Panc1 (cell line): ENCODE measurements at regions not wholly inside any gene's neighbourhood (a gene's known extent, or its start where the extent isn't known, plus 50 kb on each side); places are given as distances from the start of the nearest gene placed in this dataset.

ENCODE experiments used
- ATAC-seq: fragments of 200-7000 bp; cut with Tn5 transposase; 2 replicates; pipeline ENCODE4 v1.9.1; 2020; ENCODE audit warnings: mild to moderate bottlenecking, moderate library complexity
- BruUV-seq: library from RNA; stranded (reverse); fragments of 400-500 nt; replicated peaks from 2 replicates; lab custom pipeline; 2021; lab: Mats Ljungman, UMichigan
- CTCF ChIA-PET: fragments of 300-600 bp; sonication (Branson Sonifier 250); formaldehyde crosslinking; loops from one replicate; lab custom pipeline; 2022; ENCODE audit warnings: antibody characterized with exemption; lab: Charles Lee
- POLR2A ChIA-PET: fragments of 300-600 bp; sonication (Branson Sonifier 250); formaldehyde crosslinking; loops from one replicate; lab custom pipeline; 2022; ENCODE audit warnings: antibody characterized with exemption; lab: Charles Lee
- DNase-seq: peaks from one replicate; pipeline ENCODE4 v3.0.0-alpha.2; 2010; ENCODE audit warnings: low read depth, low spot score
- H3K27ac ChIP-seq: 2 replicates; pipeline ENCODE4 v1.5.1; 2011; ENCODE audit warnings: mild to moderate bottlenecking, low read length, inconsistent platforms
- H3K27me3 ChIP-seq: fragments of 200-500 bp; sonication (Bioruptor generic); 2 replicates; pipeline ENCODE4 v1.6.0; 2014; ENCODE audit warnings: low read length, inconsistent platforms; ENCODE audit not compliant: control insufficient read depth, insufficient read depth
- H3K36me3 ChIP-seq: fragments of 200-500 bp; sonication (Bioruptor generic); 2 replicates; pipeline ENCODE4 v1.5.1; 2014; ENCODE audit warnings: inconsistent platforms, mild to moderate bottlenecking, low read length, moderate library complexity; ENCODE audit not compliant: control insufficient read depth, insufficient read depth
- H3K4me1 ChIP-seq: 2 replicates; pipeline ENCODE4 v1.5.1; 2011; ENCODE audit warnings: inconsistent platforms, mild to moderate bottlenecking, low read length, moderate library complexity; ENCODE audit not compliant: control insufficient read depth, insufficient read depth
- H3K4me3 ChIP-seq, 2 experiments: 2 replicates each; pipeline ENCODE4 v1.5.1; 2011 to 2012; ENCODE audit warnings: low read depth in 2 of 2, low read length in 2 of 2, mild to moderate bottlenecking in 2 of 2, inconsistent platforms in 1 of 2, moderate library complexity in 1 of 2
- H3K9me3 ChIP-seq: fragments of 200-500 bp; sonication (Bioruptor generic); 2 replicates; pipeline ENCODE4 v1.5.1; 2014; ENCODE audit warnings: low read depth, mild to moderate bottlenecking, inconsistent platforms, low read length, moderate library complexity; ENCODE audit not compliant: control insufficient read depth, insufficient read depth
- POLR2AphosphoS5 ChIP-seq: IDR thresholded peaks from 2 replicates; pipeline ENCODE4 v1.6.1; 2012; ENCODE audit warnings: mild to moderate bottlenecking, low read depth, low read length, moderate library complexity
- SIN3A ChIP-seq: IDR thresholded peaks from 2 replicates; pipeline ENCODE4 v1.6.1; 2012; ENCODE audit warnings: low read depth, mild to moderate bottlenecking, low read length, moderate library complexity, borderline replicate concordance; ENCODE audit not compliant: insufficient read depth
- TCF7L2 ChIP-seq: IDR thresholded peaks from 2 replicates; pipeline ENCODE4 v1.6.1; 2011; ENCODE audit warnings: mild to moderate bottlenecking, low read depth, low read length, inconsistent platforms
- in situ Hi-C: cut with HindIII; loops from 2 replicates; pipeline ENCODE4 v1.10.0; 2016; ENCODE audit warnings: low sequenced_read_pairs, low pct_unique_long_range_greater_than_20kb
- intact Hi-C: fragments of 100-400 bp; cut with micrococcal nuclease; formaldehyde crosslinking; loops from one replicate; pipeline ENCODE4 v1.10.0; 2022; ENCODE audit not compliant: unreplicated experiment
- TF ChIP-seq, protein P1 (sequence below): fragments of 450-650 bp; IDR thresholded peaks from 2 replicates; pipeline ENCODE4 v1.5.1; 2017; ENCODE audit warnings: mild to moderate bottlenecking
- TF ChIP-seq, protein P2 (sequence below), 2 experiments: IDR thresholded peaks; 2 replicates each; pipeline ENCODE4 v1.6.1; 2011 to 2012; ENCODE audit warnings: low read depth in 2 of 2, control low read depth in 1 of 2, low read length in 1 of 2, mild to moderate bottlenecking in 1 of 2, moderate library complexity in 1 of 2; ENCODE audit not compliant: insufficient read depth in 1 of 2

DNA sequence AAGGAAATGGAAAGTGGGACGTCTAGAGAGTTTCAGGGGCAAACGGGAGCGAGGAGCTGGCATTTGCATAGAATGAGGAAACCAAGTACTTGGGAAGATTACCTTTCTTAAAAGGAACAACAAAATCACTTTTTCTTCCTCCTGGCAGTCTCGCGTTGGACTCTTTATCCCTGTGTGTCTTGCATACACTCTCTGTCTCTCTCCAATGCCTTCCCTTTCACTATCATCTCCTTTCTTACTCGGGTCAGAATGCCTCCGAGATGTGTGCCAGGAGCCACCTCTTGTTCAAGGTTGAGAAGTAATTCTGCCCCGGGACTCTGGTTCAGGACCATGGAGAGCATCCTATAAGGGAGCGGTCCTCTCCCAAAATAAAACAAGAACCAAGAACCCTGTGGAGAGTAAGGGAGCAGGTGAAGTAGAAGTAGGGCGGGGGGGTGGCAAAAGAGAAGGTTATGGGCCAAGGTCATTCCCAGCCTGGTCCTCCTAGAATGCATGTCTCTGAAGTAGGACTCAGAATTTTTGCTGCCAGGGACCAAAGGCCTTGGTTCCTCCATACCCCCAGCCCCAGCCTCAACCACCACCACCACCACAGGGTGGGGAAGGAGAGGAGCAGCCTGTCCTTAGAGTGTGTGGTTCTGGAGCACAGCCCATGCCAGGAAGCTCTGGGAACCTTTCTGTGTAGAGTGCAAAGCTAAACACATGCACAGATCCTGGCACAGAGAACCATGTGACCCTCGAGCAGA, 72.1 kb upstream of the ARAP3 start:
- POLR2A ChIA-PET: interaction anchor here (0.6 kb wide), 1 partner anchor 62 kb away, joined by 3 read pairs; no protein-coding TSS in a partner anchor
- Histone ChIP-seq H3K36me3 (no peaks in the 10 kb centered on the region), H3K4me3 (no peak overlapping the region), H3K27me3 (peaks cover 12% of the 10 kb centered on the region), H3K9me3 (no peaks in the 10 kb centered on the region), H3K4me1 (no peaks in the 10 kb centered on the region; the same call in 1 of the 2 replicates), H3K27ac (no peak overlapping the region)
- TF ChIP-seq, protein P1, sequence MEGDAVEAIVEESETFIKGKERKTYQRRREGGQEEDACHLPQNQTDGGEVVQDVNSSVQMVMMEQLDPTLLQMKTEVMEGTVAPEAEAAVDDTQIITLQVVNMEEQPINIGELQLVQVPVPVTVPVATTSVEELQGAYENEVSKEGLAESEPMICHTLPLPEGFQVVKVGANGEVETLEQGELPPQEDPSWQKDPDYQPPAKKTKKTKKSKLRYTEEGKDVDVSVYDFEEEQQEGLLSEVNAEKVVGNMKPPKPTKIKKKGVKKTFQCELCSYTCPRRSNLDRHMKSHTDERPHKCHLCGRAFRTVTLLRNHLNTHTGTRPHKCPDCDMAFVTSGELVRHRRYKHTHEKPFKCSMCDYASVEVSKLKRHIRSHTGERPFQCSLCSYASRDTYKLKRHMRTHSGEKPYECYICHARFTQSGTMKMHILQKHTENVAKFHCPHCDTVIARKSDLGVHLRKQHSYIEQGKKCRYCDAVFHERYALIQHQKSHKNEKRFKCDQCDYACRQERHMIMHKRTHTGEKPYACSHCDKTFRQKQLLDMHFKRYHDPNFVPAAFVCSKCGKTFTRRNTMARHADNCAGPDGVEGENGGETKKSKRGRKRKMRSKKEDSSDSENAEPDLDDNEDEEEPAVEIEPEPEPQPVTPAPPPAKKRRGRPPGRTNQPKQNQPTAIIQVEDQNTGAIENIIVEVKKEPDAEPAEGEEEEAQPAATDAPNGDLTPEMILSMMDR: no peak
- no peak for TF ChIP-seq SIN3A
- TF ChIP-seq, protein P2, sequence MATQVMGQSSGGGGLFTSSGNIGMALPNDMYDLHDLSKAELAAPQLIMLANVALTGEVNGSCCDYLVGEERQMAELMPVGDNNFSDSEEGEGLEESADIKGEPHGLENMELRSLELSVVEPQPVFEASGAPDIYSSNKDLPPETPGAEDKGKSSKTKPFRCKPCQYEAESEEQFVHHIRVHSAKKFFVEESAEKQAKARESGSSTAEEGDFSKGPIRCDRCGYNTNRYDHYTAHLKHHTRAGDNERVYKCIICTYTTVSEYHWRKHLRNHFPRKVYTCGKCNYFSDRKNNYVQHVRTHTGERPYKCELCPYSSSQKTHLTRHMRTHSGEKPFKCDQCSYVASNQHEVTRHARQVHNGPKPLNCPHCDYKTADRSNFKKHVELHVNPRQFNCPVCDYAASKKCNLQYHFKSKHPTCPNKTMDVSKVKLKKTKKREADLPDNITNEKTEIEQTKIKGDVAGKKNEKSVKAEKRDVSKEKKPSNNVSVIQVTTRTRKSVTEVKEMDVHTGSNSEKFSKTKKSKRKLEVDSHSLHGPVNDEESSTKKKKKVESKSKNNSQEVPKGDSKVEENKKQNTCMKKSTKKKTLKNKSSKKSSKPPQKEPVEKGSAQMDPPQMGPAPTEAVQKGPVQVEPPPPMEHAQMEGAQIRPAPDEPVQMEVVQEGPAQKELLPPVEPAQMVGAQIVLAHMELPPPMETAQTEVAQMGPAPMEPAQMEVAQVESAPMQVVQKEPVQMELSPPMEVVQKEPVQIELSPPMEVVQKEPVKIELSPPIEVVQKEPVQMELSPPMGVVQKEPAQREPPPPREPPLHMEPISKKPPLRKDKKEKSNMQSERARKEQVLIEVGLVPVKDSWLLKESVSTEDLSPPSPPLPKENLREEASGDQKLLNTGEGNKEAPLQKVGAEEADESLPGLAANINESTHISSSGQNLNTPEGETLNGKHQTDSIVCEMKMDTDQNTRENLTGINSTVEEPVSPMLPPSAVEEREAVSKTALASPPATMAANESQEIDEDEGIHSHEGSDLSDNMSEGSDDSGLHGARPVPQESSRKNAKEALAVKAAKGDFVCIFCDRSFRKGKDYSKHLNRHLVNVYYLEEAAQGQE (IDR thresholded peaks at IDR 0.05; ENCODE audit: insufficient read depth in 1 of 2, low read depth in 2 of 2, low read length in 1 of 2): peak; percentile 92 to 97
- TF ChIP-seq POLR2AphosphoS5: no peak
- no peak for TF ChIP-seq TCF7L2
- intact Hi-C loops (no loop called here), in situ Hi-C loops (no loop called here)
- DNase-seq (no peak), ATAC-seq (no peak)
- BruUV-seq: no TSS peak
- CTCF ChIA-PET: interaction anchor here (1.0 kb wide), 1 partner anchor 125 kb away, joined by 3 read pairs; no protein-coding TSS in a partner anchor

DNA sequence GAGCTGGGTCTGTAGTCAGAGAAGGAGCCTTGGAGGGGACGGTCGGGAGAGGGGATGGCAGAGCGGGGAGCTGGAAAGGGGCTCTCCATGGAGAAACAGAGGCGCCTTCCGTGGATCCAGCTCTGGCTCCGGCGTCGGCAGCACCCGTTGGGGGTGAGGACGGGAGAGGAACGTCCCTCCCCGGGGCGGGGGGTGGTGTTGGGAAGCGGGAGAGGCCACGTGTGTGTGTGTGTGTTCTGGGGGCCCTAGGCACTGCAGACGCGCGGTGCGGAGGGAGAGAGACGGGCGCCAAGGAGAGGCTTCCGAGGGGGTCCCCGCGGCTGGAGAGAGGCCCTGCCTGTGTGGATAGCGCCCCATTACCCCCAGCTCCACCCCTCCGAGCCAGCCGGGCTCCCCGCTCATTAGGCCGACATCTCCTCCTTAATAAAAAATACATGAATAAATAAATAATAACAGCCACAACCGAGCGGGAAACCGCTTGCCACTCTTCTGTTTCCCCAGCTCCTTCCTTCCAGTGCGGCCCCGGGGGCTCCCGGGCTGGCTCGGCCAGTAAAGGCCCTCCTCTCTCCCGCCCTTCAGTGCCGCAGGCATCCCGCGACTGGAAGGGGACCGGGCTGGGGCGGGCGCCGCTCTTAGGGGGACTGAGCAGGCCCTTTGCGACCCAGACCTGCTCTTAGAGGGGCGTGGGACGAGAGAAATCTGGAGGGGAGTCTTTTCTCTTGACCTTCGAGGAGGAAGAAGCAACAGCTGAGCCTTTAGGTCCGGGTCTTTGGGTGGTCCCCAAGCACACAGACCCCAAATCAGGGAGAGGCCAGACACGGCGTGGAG, 71.3 kb upstream of the ARAP3 start:
- no peak overlapping the region for H3K27ac ChIP-seq
- POLR2A ChIA-PET: interaction anchor here (0.6 kb wide), 2 partner anchors 27 to 63 kb away, joined by 3 read pairs; no protein-coding TSS in a partner anchor
- no peak for DNase-seq
- no TSS peak for BruUV-seq
- intact Hi-C loops: no loop called here
- no peaks in the 10 kb centered on the region for H3K9me3 ChIP-seq
- H3K27me3 ChIP-seq: peaks cover 14% of the 10 kb centered on the region
- in situ Hi-C loops: no loop called here
- TF ChIP-seq POLR2AphosphoS5 (no peak), TCF7L2 (no peak), SIN3A (no peak)
- TF ChIP-seq, protein P2 (IDR thresholded peaks at IDR 0.05; ENCODE audit: insufficient read depth in 1 of 2, low read depth in 2 of 2, low read length in 1 of 2): no peak
- TF ChIP-seq, protein P1: no peak
- H3K4me1 ChIP-seq: no peaks in the 10 kb centered on the region; the same call in 1 of the 2 replicates
- H3K4me3 ChIP-seq: no peak overlapping the region
- H3K36me3 ChIP-seq: no peaks in the 10 kb centered on the region
- CTCF ChIA-PET: interaction anchor here (1.0 kb wide), 1 partner anchor 126 kb away, joined by 3 read pairs; no protein-coding TSS in a partner anchor
- no peak for ATAC-seq
